H9 (cell line): ENCODE measurements at regions not wholly inside any gene's neighbourhood (a gene's known extent, or its start where the extent isn't known, plus 50 kb on each side); places are given as distances from the start of the nearest gene placed in this dataset.

ENCODE experiments used
- DNase-seq: peaks from one replicate; pipeline ENCODE4 v3.0.0-alpha.2; 2017
- H2AFZ ChIP-seq: one replicate; pipeline ENCODE4 v1.6.1; 2013; ENCODE audit warnings: mild to moderate bottlenecking, low read length, control low read depth, moderate library complexity
- H2AK5ac ChIP-seq: 2 replicates; pipeline ENCODE4 v1.6.1; 2013; ENCODE audit warnings: low read length, control low read depth, mixed read lengths; ENCODE audit not compliant: insufficient read length
- H2BK120ac ChIP-seq: one replicate; pipeline ENCODE4 v1.6.1; 2013; ENCODE audit warnings: low read depth, mild to moderate bottlenecking, low read length, control low read depth, inconsistent platforms; ENCODE audit not compliant: poor library complexity, severe bottlenecking
- H2BK12ac ChIP-seq: 2 replicates; pipeline ENCODE4 v1.6.1; 2013; ENCODE audit warnings: low read length, control low read depth, mixed read lengths, low read depth; ENCODE audit not compliant: insufficient read length
- H2BK15ac ChIP-seq: 2 replicates; pipeline ENCODE4 v1.6.1; 2013; ENCODE audit warnings: low read depth, low read length, control low read depth
- H2BK20ac ChIP-seq: one replicate; pipeline ENCODE4 v1.6.1; 2013; ENCODE audit warnings: low read depth, mild to moderate bottlenecking, low read length, control low read depth, inconsistent platforms; ENCODE audit not compliant: poor library complexity, severe bottlenecking
- H2BK5ac ChIP-seq: 2 replicates; pipeline ENCODE4 v1.6.1; 2013; ENCODE audit warnings: low read length, control low read depth, mixed read lengths; ENCODE audit not compliant: insufficient read length
- H3K14ac ChIP-seq: 2 replicates; pipeline ENCODE4 v1.6.1; 2013; ENCODE audit warnings: low read length, control low read depth; ENCODE audit not compliant: insufficient read depth
- H3K18ac ChIP-seq: 2 replicates; pipeline ENCODE4 v1.6.1; 2013; ENCODE audit warnings: low read depth, mild to moderate bottlenecking, mixed read lengths, low read length, control low read depth; ENCODE audit not compliant: insufficient read length
- H3K23ac ChIP-seq: 2 replicates; pipeline ENCODE4 v1.6.1; 2013; ENCODE audit warnings: low read length, control low read depth, mixed read lengths, low read depth; ENCODE audit not compliant: insufficient read length
- H3K23me2 ChIP-seq: 2 replicates; pipeline ENCODE4 v1.6.1; 2013; ENCODE audit warnings: low read depth, mild to moderate bottlenecking, mixed read lengths, low read length, control low read depth; ENCODE audit not compliant: insufficient read length, poor library complexity, severe bottlenecking
- H3K27ac ChIP-seq: 2 replicates; pipeline ENCODE4 v1.5.1; 2013; ENCODE audit warnings: low read length, control low read depth, mixed read lengths, low read depth; ENCODE audit not compliant: insufficient read length
- H3K27me3 ChIP-seq: 2 replicates; pipeline ENCODE4 v1.6.1; 2013; ENCODE audit warnings: low read length, control low read depth, inconsistent platforms; ENCODE audit not compliant: insufficient read depth
- H3K4ac ChIP-seq: 2 replicates; pipeline ENCODE4 v1.6.1; 2013; ENCODE audit warnings: low read depth, mild to moderate bottlenecking, control low read depth, inconsistent platforms, low read length, moderate library complexity
- H3K4me1 ChIP-seq: 2 replicates; pipeline ENCODE4 v1.6.1; 2013; ENCODE audit warnings: low read length, control low read depth, inconsistent platforms; ENCODE audit not compliant: insufficient read depth
- H3K4me2 ChIP-seq: 2 replicates; pipeline ENCODE4 v1.6.1; 2013; ENCODE audit warnings: low read length, control low read depth, mixed read lengths; ENCODE audit not compliant: insufficient read length, insufficient read depth
- H3K56ac ChIP-seq: 2 replicates; pipeline ENCODE4 v1.6.1; 2013; ENCODE audit warnings: low read depth, mild to moderate bottlenecking, mixed read lengths, low read length, control low read depth; ENCODE audit not compliant: insufficient read length
- H3K79me1 ChIP-seq: 2 replicates; pipeline ENCODE4 v1.6.1; 2013; ENCODE audit warnings: low read depth, mild to moderate bottlenecking, moderate library complexity, low read length, control low read depth, inconsistent platforms; ENCODE audit not compliant: insufficient read depth, poor library complexity, severe bottlenecking
- H3K79me2 ChIP-seq: 2 replicates; pipeline ENCODE4 v1.6.1; 2013; ENCODE audit warnings: low read length, control low read depth, inconsistent platforms; ENCODE audit not compliant: insufficient read depth
- H3K9ac ChIP-seq: 2 replicates; pipeline ENCODE4 v1.6.1; 2013; ENCODE audit warnings: low read length, control low read depth, mixed read lengths; ENCODE audit not compliant: insufficient read length; ENCODE audit errors: extremely low read depth
- H3K9me3 ChIP-seq: one replicate; pipeline ENCODE4 v1.6.1; 2013; ENCODE audit warnings: low read depth, low read length, inconsistent platforms; ENCODE audit not compliant: control insufficient read depth
- H3T11ph ChIP-seq: one replicate; pipeline ENCODE4 v1.6.1; 2013; ENCODE audit warnings: mild to moderate bottlenecking, low read length, control low read depth, inconsistent platforms
- H4K20me1 ChIP-seq: one replicate; pipeline ENCODE4 v1.6.1; 2013; ENCODE audit not compliant: control insufficient read depth, insufficient read length, insufficient read depth
- H4K5ac ChIP-seq: 2 replicates; pipeline ENCODE4 v1.6.1; 2013; ENCODE audit warnings: low read depth, mild to moderate bottlenecking, mixed read lengths, low read length, control low read depth; ENCODE audit not compliant: insufficient read length
- H4K8ac ChIP-seq: replicated peaks from 2 replicates; pipeline ENCODE4 v1.6.1; 2013; ENCODE audit warnings: low read length, control low read depth, mixed read lengths, low read depth; ENCODE audit not compliant: insufficient read length
- H4K91ac ChIP-seq: 2 replicates; pipeline ENCODE4 v1.6.1; 2013; ENCODE audit warnings: low read depth, mild to moderate bottlenecking, moderate library complexity, mixed read lengths, low read length, control low read depth; ENCODE audit not compliant: insufficient read length
- H3K27ac Mint-ChIP-seq, 3 experiments: 2 replicates in 2 of 3; 3 replicates in 1 of 3; pipeline ENCODE4 v1.8.0; 2020 to 2021; ENCODE audit warnings: mixed read lengths in 3 of 3, mild to moderate bottlenecking in 1 of 3, moderate library complexity in 1 of 3
- H3K27me3 Mint-ChIP-seq: 2 replicates; pipeline ENCODE4 v1.8.0; 2021; ENCODE audit warnings: low read depth, mild to moderate bottlenecking, moderate library complexity, mixed read lengths
- H3K36me3 Mint-ChIP-seq, 3 experiments: 2 replicates in 2 of 3; 3 replicates in 1 of 3; pipeline ENCODE4 v1.8.0; 2020 to 2021; ENCODE audit warnings: low read depth in 3 of 3, mixed read lengths in 3 of 3; ENCODE audit not compliant: insufficient read depth in 1 of 3
- H3K4me1 Mint-ChIP-seq, 2 experiments: 2 replicates each; pipeline ENCODE4 v1.8.0; 2020; ENCODE audit warnings: mixed read lengths in 2 of 2
- H3K4me3 Mint-ChIP-seq, 2 experiments: 2 replicates in 1 of 2; 3 replicates in 1 of 2; pipeline ENCODE4 v1.8.0; 2020 to 2021; ENCODE audit warnings: mild to moderate bottlenecking in 2 of 2, mixed read lengths in 2 of 2, moderate library complexity in 1 of 2
- H3K9me3 Mint-ChIP-seq, 2 experiments: 2 replicates in 1 of 2; 3 replicates in 1 of 2; pipeline ENCODE4 v1.8.0; 2020; ENCODE audit warnings: mild to moderate bottlenecking in 2 of 2, mixed read lengths in 2 of 2, moderate library complexity in 1 of 2
- CTCF ChIP-seq: fragments of 200-600 bp; sonication (generic); conservative IDR thresholded peaks from 3 replicates; pipeline ENCODE4 v1.8.0; 2021; ENCODE audit warnings: antibody characterized with exemption, mild to moderate bottlenecking
- WGBS: extraction: QIAGEN DNeasy Blood & Tissue Kit; methylation state at CpG from one replicate; pipeline ENCODE4 v1.1.7; 2013; ENCODE audit warnings: missing lambda C conversion rate, low lambda C conversion rate, mixed read lengths; ENCODE audit not compliant: insufficient read length; ENCODE audit errors: extremely low coverage; 5-methylcytosine and 5-hydroxymethylcytosine counted together

- Mint-ChIP-seq H3K4me3 (no peak overlapping the region), H3K36me3 (no peaks in the 10 kb centered on the region; a peak in 1 of 7 replicates), H3K27ac (no peak overlapping the region), H3K4me1 (peaks cover 23 to 27% of the 10 kb centered on the region in 2 experiments), H3K27me3 (peaks cover 27% of the 10 kb centered on the region), H3K9me3 (peaks cover 0 to 2% of the 10 kb centered on the region in 2 experiments; a peak in 2 of 5 replicates)
- H3K23ac ChIP-seq, result no peak overlapping the region
- H3K4ac ChIP-seq, result no peak overlapping the region
- no peaks in the 10 kb centered on the region for H4K20me1 ChIP-seq
- no peaks in the 10 kb centered on the region; the same call in 1 of the 2 replicates for H3K27me3 ChIP-seq
- H4K91ac ChIP-seq, result no peak overlapping the region
- no peak overlapping the region for H3K9ac ChIP-seq
- no peak for DNase-seq
- H4K5ac ChIP-seq, result no peak overlapping the region
- no peak overlapping the region for H4K8ac ChIP-seq
- H2AK5ac ChIP-seq, result no peak overlapping the region
- H2BK12ac ChIP-seq, result no peak overlapping the region
- no peak for TF ChIP-seq CTCF
- no peak overlapping the region for H2BK120ac ChIP-seq
- no peaks in the 10 kb centered on the region for H3K79me1 ChIP-seq
- H3K4me1 ChIP-seq, result peaks cover 6% of the 10 kb centered on the region; the same call in 1 of the 2 replicates
- no peak overlapping the region for H3K27ac ChIP-seq
- H3K23me2 ChIP-seq, result no peaks in the 10 kb centered on the region
- H3K79me2 ChIP-seq, result no peaks in the 10 kb centered on the region
- no peak overlapping the region for H2BK15ac ChIP-seq
- H2BK20ac ChIP-seq, result no peak overlapping the region
- no peak overlapping the region for H3K14ac ChIP-seq
- no peak overlapping the region for H3K4me2 ChIP-seq
- H3K9me3 ChIP-seq, result no peaks in the 10 kb centered on the region
- H3K18ac ChIP-seq, result no peak overlapping the region
- H3K56ac ChIP-seq, result no peak overlapping the region
- no CpG with 5 or more reads among the region's 6 CpGs for WGBS
- H3T11ph ChIP-seq, result no peak overlapping the region
- no peak overlapping the region for H2BK5ac ChIP-seq
- no peak overlapping the region for H2AFZ ChIP-seq
Measured at GRCh38 chr16:86805188-86805587, 226.8 kb downstream of the FOXL1 start.
